GM12892 (cell line): ENCODE measurements at regions not wholly inside any gene's neighbourhood (a gene's known extent, or its start where the extent isn't known, plus 50 kb on each side); places are given as distances from the start of the nearest gene placed in this dataset.

ENCODE experiments used
- POLR2A ChIP-seq: IDR thresholded peaks from 2 replicates; pipeline ENCODE4 v1.6.1; 2011; ENCODE audit warnings: low read depth, low read length, control low read depth
- POLR2AphosphoS5 ChIP-seq: IDR thresholded peaks from 2 replicates; pipeline ENCODE4 v1.6.1; 2011; ENCODE audit warnings: low read depth, low read length, control low read depth
- TAF1 ChIP-seq: IDR thresholded peaks from 2 replicates; pipeline ENCODE4 v1.6.1; 2011; ENCODE audit warnings: low read depth, mild to moderate bottlenecking, control low read depth, low read length, borderline replicate concordance

- TF ChIP-seq TAF1 (no peak), POLR2AphosphoS5 (no peak), POLR2A (no peak)
Observed at GRCh38 chr3:20666091-20666490, 480.1 kb upstream of the SGO1 start.
